Ishikawa (cell line): ENCODE measurements at regions not wholly inside any gene's neighbourhood (a gene's known extent, or its start where the extent isn't known, plus 50 kb on each side); places are given as distances from the start of the nearest gene placed in this dataset.

Experiments used
- CEBPB ChIP-seq: IDR thresholded peaks from 2 replicates; pipeline ENCODE4 v1.6.1; 2012
- CREB1 ChIP-seq: IDR thresholded peaks from 2 replicates; pipeline ENCODE4 v1.6.1; 2012; ENCODE audit warnings: low read depth
- EGR1 ChIP-seq: IDR thresholded peaks from 2 replicates; pipeline ENCODE4 v1.6.1; 2012
- EP300 ChIP-seq: IDR thresholded peaks from 2 replicates; pipeline ENCODE4 v1.6.1; 2012; ENCODE audit warnings: borderline replicate concordance
- FOXM1 ChIP-seq: IDR thresholded peaks from 2 replicates; pipeline ENCODE4 v1.6.1; 2012; ENCODE audit warnings: low read depth, borderline replicate concordance
- MAX ChIP-seq: IDR thresholded peaks from 2 replicates; pipeline ENCODE4 v1.6.1; 2012
- NFIC ChIP-seq: IDR thresholded peaks from 2 replicates; pipeline ENCODE4 v1.6.1; 2012
- RAD21 ChIP-seq: IDR thresholded peaks from 2 replicates; pipeline ENCODE4 v1.6.1; 2012; ENCODE audit warnings: low read depth
- REST ChIP-seq: IDR thresholded peaks from 2 replicates; pipeline ENCODE4 v1.6.1; 2012; ENCODE audit warnings: low read depth, mild to moderate bottlenecking
- TAF1 ChIP-seq: IDR thresholded peaks from 2 replicates; pipeline ENCODE4 v1.6.1; 2012; ENCODE audit warnings: low read depth, mild to moderate bottlenecking
- TCF12 ChIP-seq: IDR thresholded peaks from 2 replicates; pipeline ENCODE4 v1.6.1; 2012; ENCODE audit warnings: low read depth
- TEAD4 ChIP-seq: IDR thresholded peaks from 2 replicates; pipeline ENCODE4 v1.6.1; 2012
- USF1 ChIP-seq: IDR thresholded peaks from 2 replicates; pipeline ENCODE4 v1.6.1; 2012
- YY1 ChIP-seq: IDR thresholded peaks from 2 replicates; pipeline ENCODE4 v1.6.1; 2012; ENCODE audit warnings: low read depth
- ZBTB7A ChIP-seq: IDR thresholded peaks from 2 replicates; pipeline ENCODE4 v1.6.1; 2012; ENCODE audit warnings: low read depth

DNA sequence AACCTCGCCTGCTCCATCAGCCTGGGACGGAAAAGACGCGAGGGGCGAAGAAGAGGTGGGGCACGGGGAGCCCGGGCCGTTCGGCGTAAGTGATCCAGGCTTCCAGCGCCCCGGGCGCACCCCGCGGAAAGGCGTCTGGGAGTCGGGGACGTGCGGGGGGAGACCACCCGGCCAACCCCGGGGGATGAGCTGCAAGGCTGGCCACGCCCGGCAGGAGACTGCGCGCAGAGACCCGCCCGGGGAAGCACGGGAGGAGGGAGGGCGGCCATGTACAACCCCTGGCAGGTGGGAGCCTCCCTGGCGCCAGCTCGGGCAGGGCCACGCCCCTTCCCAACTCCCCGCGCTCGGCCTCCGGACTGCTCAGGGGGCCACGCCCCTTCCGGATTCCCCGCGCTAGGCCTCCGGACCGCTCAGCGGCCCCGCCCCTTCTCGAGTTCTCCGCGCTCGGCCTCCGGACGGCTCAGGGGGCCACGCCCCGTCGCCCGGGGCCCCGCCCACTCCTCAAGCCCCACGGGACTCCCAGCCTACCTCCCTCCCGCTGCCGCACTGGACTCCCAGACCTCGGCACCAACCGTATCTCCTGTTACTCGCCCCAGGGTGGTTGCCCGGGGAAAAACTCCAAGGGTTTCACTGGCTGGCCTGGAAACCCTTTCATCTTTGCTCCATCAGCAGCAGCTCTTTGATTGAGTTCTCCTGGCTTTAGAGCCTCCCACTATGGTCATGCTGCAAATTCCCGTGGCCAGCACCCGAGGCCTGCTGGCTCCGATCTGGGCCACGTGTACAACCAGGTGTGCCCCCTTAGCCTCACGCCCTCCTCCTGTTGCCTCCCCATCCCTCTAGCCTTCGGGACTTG lies 284.4 kb downstream of the ZEB1 start:
- TF ChIP-seq CREB1 = no peak
- no peak for TF ChIP-seq RAD21
- no peak for TF ChIP-seq CEBPB
- peak; percentile 79 for TF ChIP-seq TAF1
- peak; percentile 47 for TF ChIP-seq TCF12
- TF ChIP-seq MAX = peak; percentile 67
- TF ChIP-seq EP300 = no peak
- TF ChIP-seq NFIC = peak; percentile 42
- peak; percentile 79 for TF ChIP-seq YY1
- peak; percentile 67 for TF ChIP-seq TEAD4
- no peak for TF ChIP-seq USF1
- TF ChIP-seq ZBTB7A = peak; percentile 89
- no peak for TF ChIP-seq FOXM1
- TF ChIP-seq REST = no peak
- TF ChIP-seq EGR1 = no peak

DNA sequence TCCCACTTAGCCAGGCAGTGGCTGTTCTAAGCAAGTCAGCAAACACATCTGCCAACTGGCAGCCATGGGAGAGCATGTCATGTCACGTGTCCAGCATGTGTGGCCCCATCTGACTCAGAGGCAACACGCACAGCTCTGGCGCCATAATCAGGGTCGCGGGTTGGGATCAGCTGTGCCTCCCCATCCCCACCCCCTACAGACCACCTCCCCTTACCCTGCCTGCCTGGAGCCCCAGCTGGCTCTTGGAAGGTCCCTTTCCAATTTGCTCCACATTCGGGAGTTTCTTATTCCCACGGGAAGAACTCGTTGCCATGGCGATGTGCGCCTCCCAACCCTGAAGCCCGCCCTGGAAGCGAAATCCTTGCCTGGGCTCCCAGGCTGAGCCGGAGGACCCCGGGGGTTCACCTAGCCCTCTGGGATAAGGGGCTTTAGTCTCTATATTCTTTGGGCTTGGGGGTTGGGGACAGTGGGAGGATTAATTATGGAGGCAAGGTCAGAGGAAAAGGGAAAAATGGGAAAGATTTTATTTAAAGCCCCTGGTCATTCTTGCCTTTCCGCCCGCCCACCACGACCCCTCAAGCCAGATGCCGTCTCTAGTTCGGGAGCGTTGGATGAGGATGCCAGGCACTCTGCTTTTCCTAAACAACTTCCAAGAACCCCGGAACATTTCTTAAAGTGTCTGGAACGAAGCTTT lies 283.7 kb downstream of the ZEB1 start:
- TF ChIP-seq CREB1 (no peak), REST (no peak), MAX (no peak), YY1 (no peak), EGR1 (no peak), TEAD4 (no peak), CEBPB (no peak), FOXM1 (no peak), RAD21 (no peak), EP300 (no peak), ZBTB7A (no peak), TCF12 (no peak), NFIC (no peak)

- TF ChIP-seq REST = no peak
- TF ChIP-seq CEBPB = no peak
- TF ChIP-seq NFIC = no peak
- TF ChIP-seq EGR1 = no peak
- TF ChIP-seq FOXM1 = no peak
- no peak for TF ChIP-seq TEAD4
- TF ChIP-seq TAF1 = no peak
- no peak for TF ChIP-seq EP300
- no peak for TF ChIP-seq TCF12
- TF ChIP-seq ZBTB7A = no peak
- no peak for TF ChIP-seq RAD21
Measured at GRCh38 chr10:31601136-31601535, 282.1 kb downstream of the ZEB1 start.
